ENCODE measurements at regions not wholly inside any gene's neighbourhood (a gene's known extent, or its start where the extent isn't known, plus 50 kb on each side); places are given as distances from the start of the nearest gene placed in this dataset.

DNA sequence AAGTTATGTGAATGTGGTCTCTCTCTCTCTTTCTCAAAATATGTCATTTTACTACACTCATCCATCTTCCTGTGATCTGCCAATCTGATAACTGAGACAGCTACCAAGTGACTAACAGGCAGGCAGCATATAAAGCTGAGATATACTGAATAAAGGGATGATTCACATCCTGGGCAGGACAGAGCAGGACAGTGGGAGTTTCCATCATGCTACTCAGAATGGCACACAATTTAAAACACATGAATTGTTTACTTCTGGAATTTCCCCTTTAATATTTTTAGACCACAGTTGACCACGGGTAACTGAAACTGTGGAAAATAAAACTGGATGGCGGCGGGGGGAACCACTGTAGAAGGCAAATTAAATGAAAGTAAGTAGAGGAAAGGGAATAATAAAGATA lies 58.6 kb upstream of the DCTD start:
- TF ChIP-seq, protein P1, sequence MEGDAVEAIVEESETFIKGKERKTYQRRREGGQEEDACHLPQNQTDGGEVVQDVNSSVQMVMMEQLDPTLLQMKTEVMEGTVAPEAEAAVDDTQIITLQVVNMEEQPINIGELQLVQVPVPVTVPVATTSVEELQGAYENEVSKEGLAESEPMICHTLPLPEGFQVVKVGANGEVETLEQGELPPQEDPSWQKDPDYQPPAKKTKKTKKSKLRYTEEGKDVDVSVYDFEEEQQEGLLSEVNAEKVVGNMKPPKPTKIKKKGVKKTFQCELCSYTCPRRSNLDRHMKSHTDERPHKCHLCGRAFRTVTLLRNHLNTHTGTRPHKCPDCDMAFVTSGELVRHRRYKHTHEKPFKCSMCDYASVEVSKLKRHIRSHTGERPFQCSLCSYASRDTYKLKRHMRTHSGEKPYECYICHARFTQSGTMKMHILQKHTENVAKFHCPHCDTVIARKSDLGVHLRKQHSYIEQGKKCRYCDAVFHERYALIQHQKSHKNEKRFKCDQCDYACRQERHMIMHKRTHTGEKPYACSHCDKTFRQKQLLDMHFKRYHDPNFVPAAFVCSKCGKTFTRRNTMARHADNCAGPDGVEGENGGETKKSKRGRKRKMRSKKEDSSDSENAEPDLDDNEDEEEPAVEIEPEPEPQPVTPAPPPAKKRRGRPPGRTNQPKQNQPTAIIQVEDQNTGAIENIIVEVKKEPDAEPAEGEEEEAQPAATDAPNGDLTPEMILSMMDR (IDR thresholded peaks at IDR 0.05), result no peak
- no peak for TF ChIP-seq POLR2A (IDR thresholded peaks at IDR 0.05)
- no peak overlapping the region for H3K4me3 ChIP-seq (ENCODE audit: low read depth, poor library complexity, severe bottlenecking)
- WGBS, 2 donors, result 6 to 16% methylated on average over 3 of the region's 3 CpGs
- intact Hi-C loops (cut with DNase I; ENCODE audit: low total_unique reads), result no loop called here
- no peak for DNase-seq (ENCODE audit: low spot score in 2 of 2)

- TF ChIP-seq POLR2A (IDR thresholded peaks at IDR 0.05), result no peak
- TF ChIP-seq, protein P1 (IDR thresholded peaks at IDR 0.05), result no peak
- WGBS, 2 donors, result 92 to 95% methylated on average over 11 of the region's 11 CpGs
- intact Hi-C loops (cut with DNase I; ENCODE audit: low total_unique reads), result no loop called here
- no peak overlapping the region for H3K4me3 ChIP-seq (ENCODE audit: low read depth, poor library complexity, severe bottlenecking)
- no peak for DNase-seq (ENCODE audit: low spot score in 2 of 2)
These were observed 56.8 kb upstream of the DCTD start for GRCh38 chr4:182973941-182974340.

GRCh38 chr4:182973511-182973911 lies 56.3 kb upstream of the DCTD start:
- WGBS, 2 donors, result 35 to 48% methylated on average over 3 of the region's 3 CpGs
- no peak for TF ChIP-seq POLR2A (IDR thresholded peaks at IDR 0.05)
- TF ChIP-seq, protein P1 (IDR thresholded peaks at IDR 0.05), result no peak
- no peak overlapping the region for H3K4me3 ChIP-seq (ENCODE audit: low read depth, poor library complexity, severe bottlenecking)
- intact Hi-C loops (cut with DNase I; ENCODE audit: low total_unique reads), result no loop called here
- DNase-seq (ENCODE audit: low spot score in 2 of 2), result no peak

GRCh38 chr4:182971702-182972101 lies 54.5 kb upstream of the DCTD start:
- 88 to 95% methylated on average over 3 of the region's 3 CpGs for WGBS, 2 donors
- TF ChIP-seq POLR2A (IDR thresholded peaks at IDR 0.05), result no peak
- TF ChIP-seq, protein P1 (IDR thresholded peaks at IDR 0.05), result no peak
- no peak for DNase-seq (ENCODE audit: low spot score in 2 of 2)
- H3K4me3 ChIP-seq (ENCODE audit: low read depth, poor library complexity, severe bottlenecking), result no peak overlapping the region
- intact Hi-C loops (cut with DNase I; ENCODE audit: low total_unique reads), result no loop called here

DNA sequence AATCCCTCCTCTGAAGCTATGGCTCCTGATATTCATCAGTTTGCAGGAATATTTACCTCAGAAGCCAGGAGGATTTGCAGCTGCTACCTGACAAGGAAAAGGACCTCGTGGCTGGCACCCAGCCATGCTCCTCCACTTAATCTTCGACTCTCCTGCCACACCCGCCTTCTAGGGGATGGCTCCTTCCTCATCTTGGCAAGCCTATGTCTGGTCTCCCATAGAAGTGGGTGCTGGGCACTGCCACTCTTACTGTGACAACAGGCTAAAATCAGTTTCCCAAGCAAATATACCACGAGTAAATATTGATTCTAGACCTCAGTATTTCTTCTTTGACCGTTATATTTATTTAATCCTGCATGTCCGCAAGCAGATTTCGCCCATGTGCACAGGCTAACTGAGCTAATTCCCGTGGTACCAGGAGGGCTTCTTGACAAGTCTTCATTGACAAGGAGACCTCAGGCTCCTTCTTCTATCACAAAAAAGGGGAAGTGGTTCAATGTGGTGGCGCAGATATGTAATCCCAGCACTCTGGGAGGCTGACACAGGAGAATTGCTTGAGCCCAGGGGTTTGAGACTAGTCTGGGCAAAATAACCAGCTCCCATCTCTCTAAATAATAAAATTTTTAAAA lies 52.6 kb upstream of the DCTD start:
- TF ChIP-seq, protein P1 (IDR thresholded peaks at IDR 0.05), result no peak
- TF ChIP-seq POLR2A (IDR thresholded peaks at IDR 0.05), result no peak
- intact Hi-C loops (cut with DNase I; ENCODE audit: low total_unique reads), result no loop called here
- H3K4me3 ChIP-seq (ENCODE audit: low read depth, poor library complexity, severe bottlenecking), result no peak overlapping the region
- WGBS, 2 donors, result 61 to 70% methylated on average over 9 of the region's 9 CpGs
- DNase-seq (ENCODE audit: low spot score in 2 of 2), result no peak

Data from lower leg skin (tissue), 4 donors.